ENCODE measurements at regions not wholly inside any gene's neighbourhood (a gene's known extent, or its start where the extent isn't known, plus 50 kb on each side); places are given as distances from the start of the nearest gene placed in this dataset.

GRCh38 chr9:119968836-119969707 lies 599.8 kb upstream of the BRINP1 start:
- H3K9me3 ChIP-seq: no peaks in the 10 kb centered on the region
- no peaks in the 10 kb centered on the region for H3K27me3 ChIP-seq (replicated peaks; ENCODE audit: insufficient read depth)
- intact Hi-C loops (cut with DNase I): loop anchor here (2.0 to 10.0 kb wide), 2 partner anchors 412 to 506 kb away; no protein-coding TSS in a partner anchor
- 36% methylated on average over 17 of the region's 17 CpGs for WGBS
- TF ChIP-seq POLR2A (IDR thresholded peaks at IDR 0.05): no peak
- TF ChIP-seq POLR2AphosphoS5 (IDR thresholded peaks at IDR 0.05): peak; percentile 51
- peak; percentile 74 to 84 (median 80) for TF ChIP-seq CTCF (IDR thresholded peaks at IDR 0.05)
- H3K27ac ChIP-seq: no peak overlapping the region
- peak; percentile 75 for DNase-seq (ENCODE audit: low spot score)
- H3K36me3 ChIP-seq: no peaks in the 10 kb centered on the region
- H3K4me1 ChIP-seq (replicated peaks): peaks cover 5% of the 10 kb centered on the region
- no peak overlapping the region for H3K4me3 ChIP-seq

GRCh38 chr9:119967867-119968535 lies 598.8 kb upstream of the BRINP1 start:
- 41% methylated on average over 6 of the region's 6 CpGs for WGBS
- intact Hi-C loops (cut with DNase I): loop anchor here (2.0 to 10.0 kb wide), 2 partner anchors 411 to 507 kb away; no protein-coding TSS in a partner anchor
- TF ChIP-seq POLR2AphosphoS5 (IDR thresholded peaks at IDR 0.05) (peak; percentile 69), CTCF (IDR thresholded peaks at IDR 0.05) (no peak)

GRCh38 chr9:119963798-119964372 lies 594.6 kb upstream of the BRINP1 start:
- DNase-seq (ENCODE audit: low spot score): no peak
- TF ChIP-seq CTCF (IDR thresholded peaks at IDR 0.05) (no peak), POLR2AphosphoS5 (IDR thresholded peaks at IDR 0.05) (no peak), POLR2A (IDR thresholded peaks at IDR 0.05) (no peak)
- Histone ChIP-seq H3K4me3 (no peak overlapping the region), H3K9me3 (no peaks in the 10 kb centered on the region), H3K27ac (no peak overlapping the region), H3K36me3 (no peaks in the 10 kb centered on the region), H3K4me1 (replicated peaks) (peaks cover 9% of the 10 kb centered on the region), H3K27me3 (replicated peaks; ENCODE audit: insufficient read depth) (no peaks in the 10 kb centered on the region)
- intact Hi-C loops (cut with DNase I): loop anchor here (5.0 to 10.0 kb wide), 2 partner anchors 97 to 511 kb away; no protein-coding TSS in a partner anchor
- WGBS: 12% methylated on average over 5 of the region's 5 CpGs

More at GRCh38 chr9:119967867-119968535, 598.8 kb upstream of the BRINP1 start:
- H3K27me3 ChIP-seq (replicated peaks; ENCODE audit: insufficient read depth): no peaks in the 10 kb centered on the region
- H3K4me1 ChIP-seq (replicated peaks): peaks cover 9% of the 10 kb centered on the region
- no peaks in the 10 kb centered on the region for H3K36me3 ChIP-seq
- H3K27ac ChIP-seq: peak overlapping the region in 1 of 2 donors; percentile 22
- peak; percentile 20 for DNase-seq (ENCODE audit: low spot score)
- H3K4me3 ChIP-seq: no peak overlapping the region
- no peaks in the 10 kb centered on the region for H3K9me3 ChIP-seq

- Histone ChIP-seq H3K36me3 (no peaks in the 10 kb centered on the region), H3K4me3 (no peak overlapping the region), H3K9me3 (no peaks in the 10 kb centered on the region), H3K27ac (no peak overlapping the region), H3K27me3 (replicated peaks; ENCODE audit: insufficient read depth) (no peaks in the 10 kb centered on the region), H3K4me1 (replicated peaks) (peaks cover 8% of the 10 kb centered on the region)
- 60% methylated on average over 4 of the region's 4 CpGs for WGBS
- intact Hi-C loops (cut with DNase I): loop anchor here (5.0 to 10.0 kb wide), 2 partner anchors 96 to 511 kb away; no protein-coding TSS in a partner anchor
- TF ChIP-seq POLR2AphosphoS5 (IDR thresholded peaks at IDR 0.05): no peak
- no peak for TF ChIP-seq CTCF (IDR thresholded peaks at IDR 0.05)
- TF ChIP-seq POLR2A (IDR thresholded peaks at IDR 0.05): no peak
- no peak for DNase-seq (ENCODE audit: low spot score)
These were observed 594.1 kb upstream of the BRINP1 start for GRCh38 chr9:119963258-119963797.
